HepG2 (cell line): ENCODE measurements at regions not wholly inside any gene's neighbourhood (a gene's known extent, or its start where the extent isn't known, plus 50 kb on each side); places are given as distances from the start of the nearest gene placed in this dataset.
A peak's percentile ranks its signal among the peaks of the same experiment; 100 is the strongest.

ENCODE experiments used
- EP300 ChIP-seq, 3 experiments: sonication (generic) in 1 of 3; formaldehyde crosslinking in 1 of 3; IDR thresholded peaks; 2 replicates each; pipeline versions ENCODE4 v1.5.1 to v1.6.1; 2011 to 2020; ENCODE audit warnings: low read depth in 2 of 3, low read length in 2 of 3, borderline replicate concordance in 1 of 3, improper control_type of control experiment in 1 of 3, mild to moderate bottlenecking in 1 of 3, missing genetic modification reagents in 1 of 3, moderate library complexity in 1 of 3
- FOXA1 ChIP-seq, 2 experiments: fragments of 450-650 bp in 1 of 2; sonication (generic) in 1 of 2; formaldehyde crosslinking in 1 of 2; IDR thresholded peaks; 2 replicates each; pipeline versions ENCODE4 v1.4.0 to v1.6.1; 2016 to 2020; ENCODE audit warnings: missing genetic modification reagents in 1 of 2
- HNF4A ChIP-seq: sonication (generic); formaldehyde crosslinking; IDR thresholded peaks from 2 replicates; pipeline ENCODE4 v1.4.0; 2020; ENCODE audit warnings: missing genetic modification reagents
- ISX ChIP-seq: sonication (generic); formaldehyde crosslinking; conservative IDR thresholded peaks from 2 replicates; pipeline ENCODE4 v1.5.0; 2020; ENCODE audit warnings: missing genetic modification reagents
- NFATC3 ChIP-seq: sonication (generic); formaldehyde crosslinking; IDR thresholded peaks from 2 replicates; pipeline ENCODE4 v1.5.1; 2020; ENCODE audit warnings: mild to moderate bottlenecking, missing genetic modification reagents
- ZNF235 ChIP-seq: sonication (generic); formaldehyde crosslinking; IDR thresholded peaks from 2 replicates; pipeline ENCODE4 v1.8.1; 2023; ENCODE audit warnings: mild to moderate bottlenecking, missing genetic modification reagents, borderline replicate concordance
- TF ChIP-seq, protein P1 (sequence below): sonication (generic); formaldehyde crosslinking; IDR thresholded peaks from 2 replicates; pipeline ENCODE4 v1.4.0; 2020; ENCODE audit warnings: mild to moderate bottlenecking, missing genetic modification reagents
- TF ChIP-seq, protein P2 (sequence below): sonication (generic); formaldehyde crosslinking; IDR thresholded peaks from 2 replicates; pipeline ENCODE4 v1.5.0; 2020; ENCODE audit warnings: mild to moderate bottlenecking, missing genetic modification reagents, borderline replicate concordance
- TF ChIP-seq, protein P3 (sequence below): sonication (generic); formaldehyde crosslinking; IDR thresholded peaks from 2 replicates; pipeline ENCODE4 v1.8.0; 2022; ENCODE audit warnings: missing genetic modification reagents, mild to moderate bottlenecking, borderline replicate concordance

DNA sequence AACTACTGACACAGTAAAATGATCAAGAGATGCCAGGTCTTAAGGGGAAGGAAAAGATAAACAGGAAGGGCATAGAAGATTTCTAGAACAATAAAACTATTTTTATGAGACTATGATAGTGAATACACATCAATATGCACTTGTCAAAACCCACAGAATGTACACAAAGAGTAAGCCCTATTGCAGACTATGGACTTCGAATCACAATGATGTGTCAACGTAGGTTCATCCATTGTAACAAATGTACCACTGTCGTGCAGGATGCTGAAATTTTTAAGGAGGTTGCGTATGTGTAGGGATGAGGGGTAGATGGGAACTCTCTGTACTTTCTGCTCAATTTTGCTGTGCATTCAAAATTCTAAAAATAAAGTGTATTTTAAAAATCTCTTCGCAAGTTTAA lies 171.9 kb downstream of the KLF12 start (continued):
- TF ChIP-seq, protein P1, sequence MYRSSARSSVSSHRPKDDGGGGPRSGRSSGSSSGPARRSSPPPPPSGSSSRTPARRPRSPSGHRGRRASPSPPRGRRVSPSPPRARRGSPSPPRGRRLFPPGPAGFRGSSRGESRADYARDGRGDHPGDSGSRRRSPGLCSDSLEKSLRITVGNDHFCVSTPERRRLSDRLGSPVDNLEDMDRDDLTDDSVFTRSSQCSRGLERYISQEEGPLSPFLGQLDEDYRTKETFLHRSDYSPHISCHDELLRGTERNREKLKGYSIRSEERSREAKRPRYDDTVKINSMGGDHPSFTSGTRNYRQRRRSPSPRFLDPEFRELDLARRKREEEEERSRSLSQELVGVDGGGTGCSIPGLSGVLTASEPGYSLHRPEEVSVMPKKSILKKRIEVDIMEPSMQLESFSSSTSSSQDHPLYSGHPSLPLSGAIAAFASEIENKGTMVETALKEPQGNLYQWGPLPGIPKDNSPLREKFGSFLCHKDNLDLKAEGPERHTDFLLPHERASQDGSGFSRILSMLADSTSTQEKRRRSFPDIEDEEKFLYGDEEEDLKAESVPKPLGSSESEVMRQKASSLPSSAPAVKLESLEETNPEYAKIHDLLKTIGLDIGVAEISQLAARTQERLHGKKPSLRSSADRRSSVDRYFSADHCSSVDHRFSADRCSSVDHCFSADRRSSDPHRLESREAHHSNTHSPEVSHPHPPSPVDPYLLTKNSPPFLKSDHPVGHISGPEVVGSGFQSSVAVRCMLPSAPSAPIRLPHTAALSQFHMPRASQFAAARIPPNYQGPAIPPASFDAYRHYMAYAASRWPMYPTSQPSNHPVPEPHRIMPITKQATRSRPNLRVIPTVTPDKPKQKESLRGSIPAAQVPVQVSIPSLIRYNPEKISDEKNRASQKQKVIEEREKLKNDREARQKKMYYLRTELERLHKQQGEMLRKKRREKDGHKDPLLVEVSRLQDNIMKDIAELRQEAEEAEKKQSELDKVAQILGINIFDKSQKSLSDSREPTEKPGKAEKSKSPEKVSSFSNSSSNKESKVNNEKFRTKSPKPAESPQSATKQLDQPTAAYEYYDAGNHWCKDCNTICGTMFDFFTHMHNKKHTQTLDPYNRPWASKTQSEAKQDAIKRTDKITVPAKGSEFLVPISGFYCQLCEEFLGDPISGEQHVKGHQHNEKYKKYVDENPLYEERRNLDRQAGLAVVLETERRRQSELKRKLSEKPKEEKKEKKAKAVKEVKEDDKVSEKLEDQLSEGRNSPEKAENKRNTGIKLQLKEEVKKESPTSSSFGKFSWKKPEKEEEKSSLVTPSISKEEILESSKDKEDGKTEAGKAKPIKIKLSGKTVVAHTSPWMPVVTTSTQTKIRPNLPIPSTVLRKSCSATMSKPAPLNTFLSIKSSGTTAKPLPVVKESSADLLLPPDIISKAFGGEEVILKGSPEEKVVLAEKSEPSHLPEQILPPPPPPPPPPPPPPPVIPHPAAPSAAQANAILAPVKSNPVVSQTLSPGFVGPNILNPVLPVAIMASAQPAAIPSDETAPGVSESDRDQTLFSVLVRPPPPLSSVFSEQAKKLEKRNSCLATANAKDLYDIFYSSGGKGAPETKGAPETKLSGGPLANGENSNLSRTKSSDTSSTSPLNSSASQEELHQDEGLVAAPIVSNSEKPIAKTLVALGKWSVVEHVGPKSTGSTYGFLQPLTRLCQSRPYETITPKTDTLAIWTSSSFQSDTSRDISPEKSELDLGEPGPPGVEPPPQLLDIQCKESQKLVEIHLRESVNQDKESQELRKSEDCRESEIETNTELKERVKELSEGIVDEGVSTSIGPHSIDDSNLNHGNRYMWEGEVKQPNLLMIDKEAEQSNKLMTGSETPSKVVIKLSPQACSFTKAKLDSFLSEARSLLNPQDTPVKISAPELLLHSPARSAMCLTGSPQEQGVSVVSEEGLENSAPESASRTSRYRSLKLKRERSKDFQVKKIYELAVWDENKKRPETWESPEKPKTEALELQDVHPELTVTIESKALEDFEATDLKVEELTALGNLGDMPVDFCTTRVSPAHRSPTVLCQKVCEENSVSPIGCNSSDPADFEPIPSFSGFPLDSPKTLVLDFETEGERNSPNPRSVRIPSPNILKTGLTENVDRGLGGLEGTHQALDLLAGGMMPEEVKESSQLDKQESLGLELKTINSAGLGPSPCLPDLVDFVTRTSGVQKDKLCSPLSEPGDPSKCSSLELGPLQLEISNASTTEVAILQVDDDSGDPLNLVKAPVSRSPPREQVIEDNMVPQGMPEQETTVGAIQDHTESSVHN (CRISPR knock-in tag) = no peak
- no peak for TF ChIP-seq FOXA1 (IDR thresholded peaks at IDR 0.05)
- TF ChIP-seq FOXA1 (CRISPR knock-in tag; IDR thresholded peaks at IDR 0.05) = peak; percentile 45; the same call in 1 of the 2 replicates
- TF ChIP-seq NFATC3 (CRISPR knock-in tag) = no peak
- no peak for TF ChIP-seq ZNF235 (CRISPR knock-in tag)
- TF ChIP-seq, protein P2, sequence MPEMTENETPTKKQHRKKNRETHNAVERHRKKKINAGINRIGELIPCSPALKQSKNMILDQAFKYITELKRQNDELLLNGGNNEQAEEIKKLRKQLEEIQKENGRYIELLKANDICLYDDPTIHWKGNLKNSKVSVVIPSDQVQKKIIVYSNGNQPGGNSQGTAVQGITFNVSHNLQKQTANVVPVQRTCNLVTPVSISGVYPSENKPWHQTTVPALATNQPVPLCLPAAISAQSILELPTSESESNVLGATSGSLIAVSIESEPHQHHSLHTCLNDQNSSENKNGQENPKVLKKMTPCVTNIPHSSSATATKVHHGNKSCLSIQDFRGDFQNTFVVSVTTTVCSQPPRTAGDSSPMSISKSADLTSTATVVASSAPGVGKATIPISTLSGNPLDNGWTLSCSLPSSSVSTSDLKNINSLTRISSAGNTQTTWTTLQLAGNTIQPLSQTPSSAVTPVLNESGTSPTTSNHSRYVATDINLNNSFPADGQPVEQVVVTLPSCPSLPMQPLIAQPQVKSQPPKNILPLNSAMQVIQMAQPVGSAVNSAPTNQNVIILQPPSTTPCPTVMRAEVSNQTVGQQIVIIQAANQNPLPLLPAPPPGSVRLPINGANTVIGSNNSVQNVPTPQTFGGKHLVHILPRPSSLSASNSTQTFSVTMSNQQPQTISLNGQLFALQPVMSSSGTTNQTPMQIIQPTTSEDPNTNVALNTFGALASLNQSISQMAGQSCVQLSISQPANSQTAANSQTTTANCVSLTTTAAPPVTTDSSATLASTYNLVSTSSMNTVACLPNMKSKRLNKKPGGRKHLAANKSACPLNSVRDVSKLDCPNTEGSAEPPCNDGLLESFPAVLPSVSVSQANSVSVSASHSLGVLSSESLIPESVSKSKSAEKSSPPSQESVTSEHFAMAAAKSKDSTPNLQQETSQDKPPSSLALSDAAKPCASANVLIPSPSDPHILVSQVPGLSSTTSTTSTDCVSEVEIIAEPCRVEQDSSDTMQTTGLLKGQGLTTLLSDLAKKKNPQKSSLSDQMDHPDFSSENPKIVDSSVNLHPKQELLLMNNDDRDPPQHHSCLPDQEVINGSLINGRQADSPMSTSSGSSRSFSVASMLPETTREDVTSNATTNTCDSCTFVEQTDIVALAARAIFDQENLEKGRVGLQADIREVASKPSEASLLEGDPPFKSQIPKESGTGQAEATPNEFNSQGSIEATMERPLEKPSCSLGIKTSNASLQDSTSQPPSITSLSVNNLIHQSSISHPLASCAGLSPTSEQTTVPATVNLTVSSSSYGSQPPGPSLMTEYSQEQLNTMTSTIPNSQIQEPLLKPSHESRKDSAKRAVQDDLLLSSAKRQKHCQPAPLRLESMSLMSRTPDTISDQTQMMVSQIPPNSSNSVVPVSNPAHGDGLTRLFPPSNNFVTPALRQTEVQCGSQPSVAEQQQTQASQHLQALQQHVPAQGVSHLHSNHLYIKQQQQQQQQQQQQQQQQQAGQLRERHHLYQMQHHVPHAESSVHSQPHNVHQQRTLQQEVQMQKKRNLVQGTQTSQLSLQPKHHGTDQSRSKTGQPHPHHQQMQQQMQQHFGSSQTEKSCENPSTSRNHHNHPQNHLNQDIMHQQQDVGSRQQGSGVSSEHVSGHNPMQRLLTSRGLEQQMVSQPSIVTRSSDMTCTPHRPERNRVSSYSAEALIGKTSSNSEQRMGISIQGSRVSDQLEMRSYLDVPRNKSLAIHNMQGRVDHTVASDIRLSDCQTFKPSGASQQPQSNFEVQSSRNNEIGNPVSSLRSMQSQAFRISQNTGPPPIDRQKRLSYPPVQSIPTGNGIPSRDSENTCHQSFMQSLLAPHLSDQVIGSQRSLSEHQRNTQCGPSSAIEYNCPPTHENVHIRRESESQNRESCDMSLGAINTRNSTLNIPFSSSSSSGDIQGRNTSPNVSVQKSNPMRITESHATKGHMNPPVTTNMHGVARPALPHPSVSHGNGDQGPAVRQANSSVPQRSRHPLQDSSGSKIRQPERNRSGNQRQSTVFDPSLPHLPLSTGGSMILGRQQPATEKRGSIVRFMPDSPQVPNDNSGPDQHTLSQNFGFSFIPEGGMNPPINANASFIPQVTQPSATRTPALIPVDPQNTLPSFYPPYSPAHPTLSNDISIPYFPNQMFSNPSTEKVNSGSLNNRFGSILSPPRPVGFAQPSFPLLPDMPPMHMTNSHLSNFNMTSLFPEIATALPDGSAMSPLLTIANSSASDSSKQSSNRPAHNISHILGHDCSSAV (CRISPR knock-in tag) = no peak
- TF ChIP-seq EP300 (IDR thresholded peaks at IDR 0.05; ENCODE audit: low read depth in 2 of 2, low read length in 2 of 2) = peak in 1 of 2 experiments; percentile 51; a peak in 1 of 4 replicates
- TF ChIP-seq EP300 (CRISPR knock-in tag; IDR thresholded peaks at IDR 0.05; ENCODE audit: borderline replicate concordance) = peak; percentile 27; the same call in 1 of the 2 replicates
- peak; percentile 70 for TF ChIP-seq HNF4A (CRISPR knock-in tag)
- TF ChIP-seq, protein P3, sequence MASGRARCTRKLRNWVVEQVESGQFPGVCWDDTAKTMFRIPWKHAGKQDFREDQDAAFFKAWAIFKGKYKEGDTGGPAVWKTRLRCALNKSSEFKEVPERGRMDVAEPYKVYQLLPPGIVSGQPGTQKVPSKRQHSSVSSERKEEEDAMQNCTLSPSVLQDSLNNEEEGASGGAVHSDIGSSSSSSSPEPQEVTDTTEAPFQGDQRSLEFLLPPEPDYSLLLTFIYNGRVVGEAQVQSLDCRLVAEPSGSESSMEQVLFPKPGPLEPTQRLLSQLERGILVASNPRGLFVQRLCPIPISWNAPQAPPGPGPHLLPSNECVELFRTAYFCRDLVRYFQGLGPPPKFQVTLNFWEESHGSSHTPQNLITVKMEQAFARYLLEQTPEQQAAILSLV (CRISPR knock-in tag) = no peak
- no peak for TF ChIP-seq ISX (CRISPR knock-in tag)
